Right cardiac atrium (tissue), 5 donors: ENCODE measurements at regions not wholly inside any gene's neighbourhood (a gene's known extent, or its start where the extent isn't known, plus 50 kb on each side); places are given as distances from the start of the nearest gene placed in this dataset.
"Not testable (repeated sequence)": the region's sequence is repeated elsewhere in the genome, so short reads cannot be mapped to it uniquely, and the experiment has no call there.

Experiments
- ATAC-seq, 2 donors: fragments of 200-7000 bp; cut with Tn5 transposase; one replicate each; pipeline versions ENCODE4 v1.8.0 to v1.9.1; 2020; ENCODE audit warnings: moderate library complexity in 2 of 2, mild to moderate bottlenecking in 1 of 2
- DNase-seq, 3 donors: peaks; one replicate each; pipeline ENCODE4 v3.0.0-alpha.2; 2020
- H3K27ac ChIP-seq: one replicate; pipeline ENCODE4 v1.5.1; 2013; ENCODE audit warnings: mild to moderate bottlenecking, low read length, control low read depth, moderate library complexity
- H3K27me3 ChIP-seq: one replicate; pipeline ENCODE4 v1.6.1; 2013; ENCODE audit not compliant: control insufficient read depth, insufficient read depth
- H3K4me1 ChIP-seq: one replicate; pipeline ENCODE4 v1.6.1; 2013; ENCODE audit warnings: low read length; ENCODE audit not compliant: control insufficient read depth, insufficient read depth
- H3K4me3 ChIP-seq: one replicate; pipeline ENCODE4 v1.5.1; 2013; ENCODE audit warnings: low read length, control low read depth
- H3K9me3 ChIP-seq: one replicate; pipeline ENCODE4 v1.6.1; 2013; ENCODE audit warnings: low read length; ENCODE audit not compliant: control insufficient read depth
- WGBS: extraction: QIAGEN DNeasy Blood & Tissue Kit; methylation state at CpG from one replicate; pipeline ENCODE4 v1.1.7; 2013; 5-methylcytosine and 5-hydroxymethylcytosine counted together
- intact Hi-C, 4 donors: fragments of 100-400 bp; cut with DNase I; formaldehyde crosslinking; loops; one replicate each; pipeline versions ENCODE4 v1.11.0 to v1.14.0; 2022 to 2023
- donor health status: healthy with polysubstance abuse.
- donor health status: DM: no; HTN: yes; CAD: no.
- donor health status: DM: no; HTN: no; CAD: no.
- donor health status: DM: no; HTN: yes; CAD: no; lungs with severe emphysema.
- donor health status: DM: yes; HTN: yes; CAD: no.

- peak in 1 of 2 donors; percentile 43 for ATAC-seq
Measured at GRCh38 chr7:49597805-49598204, 175.6 kb upstream of the VWC2 start.

DNA sequence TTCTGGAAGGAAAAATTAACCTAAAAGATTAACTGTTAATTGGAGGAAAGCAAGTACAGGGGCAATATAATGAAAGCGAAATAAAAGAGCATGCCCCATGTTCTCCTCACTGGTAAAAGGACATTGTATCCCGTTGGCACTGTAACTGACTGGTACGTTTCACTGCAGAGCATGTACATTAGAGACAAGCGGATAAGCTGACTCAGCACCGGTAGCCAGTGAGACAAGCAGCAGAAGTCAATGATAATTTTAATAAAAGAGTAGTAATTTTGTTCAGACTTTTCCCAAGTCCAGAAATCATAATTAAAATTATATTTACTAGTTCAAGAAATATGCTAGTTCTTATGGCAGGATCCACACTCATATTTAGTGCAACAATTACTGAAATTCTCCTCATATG lies 161.5 kb upstream of the VWC2 start:
- no peaks in the 10 kb centered on the region for H3K27me3 ChIP-seq
- intact Hi-C loops, result no loop called here
- no peak overlapping the region for H3K4me3 ChIP-seq

More at GRCh38 chr7:49597805-49598204, 175.6 kb upstream of the VWC2 start:
- no peak overlapping the region for H3K4me3 ChIP-seq
- H3K27ac ChIP-seq, result no peak overlapping the region
- WGBS, result 44% methylated on average over 3 of the region's 3 CpGs
- no peaks in the 10 kb centered on the region for H3K27me3 ChIP-seq
- intact Hi-C loops, result no loop called here
- DNase-seq, result no peak
- H3K9me3 ChIP-seq, result no peaks in the 10 kb centered on the region
- no peaks in the 10 kb centered on the region for H3K4me1 ChIP-seq

DNA sequence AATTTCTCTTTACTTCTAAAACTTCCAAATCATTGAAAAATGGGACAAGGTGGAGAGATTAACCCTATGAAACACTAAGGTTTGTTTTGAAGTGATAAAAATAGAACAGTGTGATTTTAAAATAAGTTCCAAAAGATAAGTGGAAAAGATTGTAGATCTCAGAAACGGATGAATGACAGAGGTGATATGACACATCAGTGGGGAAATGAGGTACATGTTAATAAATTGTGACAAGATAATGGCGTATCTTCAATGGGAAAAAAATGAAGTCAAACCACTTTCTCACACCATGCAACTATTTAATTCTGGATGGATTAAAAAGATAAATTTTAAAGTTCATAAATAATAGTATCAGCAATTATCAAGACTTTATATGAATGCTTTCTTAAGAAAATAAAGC lies 159.7 kb upstream of the VWC2 start:
- Histone ChIP-seq H3K4me3 (no peak overlapping the region), H3K4me1 (no peaks in the 10 kb centered on the region), H3K27ac (no peak overlapping the region), H3K27me3 (no peaks in the 10 kb centered on the region), H3K9me3 (no peaks in the 10 kb centered on the region)
- ATAC-seq (no peak), DNase-seq (no peak)
- 68% methylated on average over 2 of the region's 2 CpGs for WGBS
- intact Hi-C loops, result no loop called here

More for the DNA sequence above, 161.5 kb upstream of the VWC2 start:
- Histone ChIP-seq H3K4me1 (no peaks in the 10 kb centered on the region), H3K27ac (no peak overlapping the region), H3K9me3 (no peaks in the 10 kb centered on the region)
- DNase-seq (no peak), ATAC-seq (no peak)
- WGBS, result 81% methylated on average over 5 of the region's 5 CpGs

GRCh38 chr7:49614974-49615373 lies 158.5 kb upstream of the VWC2 start:
- not testable (repeated sequence) for ATAC-seq

DNA sequence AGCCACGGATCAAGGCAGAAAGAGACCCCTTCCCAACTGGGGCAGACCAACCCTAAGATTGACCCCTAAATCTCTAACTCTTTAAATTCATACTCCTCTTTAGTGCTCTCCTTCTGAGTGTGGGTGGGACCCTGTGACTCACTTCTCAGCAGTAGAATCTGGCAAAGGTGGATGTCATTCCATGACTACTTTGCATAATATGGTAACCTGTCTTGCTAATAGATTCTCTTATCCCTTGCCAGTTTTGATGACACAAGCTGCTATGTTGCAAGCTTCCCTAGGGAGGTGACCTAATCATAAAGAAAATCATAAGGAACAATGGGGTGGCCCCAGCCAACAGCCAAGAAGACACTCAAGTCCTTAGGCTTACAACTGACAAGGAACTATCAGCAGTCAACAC lies 155.4 kb upstream of the VWC2 start:
- WGBS, result 79% methylated on average over 1 of the region's 1 CpG
- no peak for ATAC-seq
- Histone ChIP-seq H3K27ac (no peak overlapping the region), H3K9me3 (no peaks in the 10 kb centered on the region), H3K4me3 (no peak overlapping the region), H3K27me3 (no peaks in the 10 kb centered on the region), H3K4me1 (no peaks in the 10 kb centered on the region)
- no peak for DNase-seq
- intact Hi-C loops, result no loop called here

More at GRCh38 chr7:49614974-49615373, 158.5 kb upstream of the VWC2 start:
- H3K9me3 ChIP-seq, H3K27ac ChIP-seq, intact Hi-C loops, H3K27me3 ChIP-seq, DNase-seq, H3K4me1 ChIP-seq, H3K4me3 ChIP-seq: not testable (repeated sequence)
- WGBS, result 87% methylated on average over 6 of the region's 6 CpGs

DNA sequence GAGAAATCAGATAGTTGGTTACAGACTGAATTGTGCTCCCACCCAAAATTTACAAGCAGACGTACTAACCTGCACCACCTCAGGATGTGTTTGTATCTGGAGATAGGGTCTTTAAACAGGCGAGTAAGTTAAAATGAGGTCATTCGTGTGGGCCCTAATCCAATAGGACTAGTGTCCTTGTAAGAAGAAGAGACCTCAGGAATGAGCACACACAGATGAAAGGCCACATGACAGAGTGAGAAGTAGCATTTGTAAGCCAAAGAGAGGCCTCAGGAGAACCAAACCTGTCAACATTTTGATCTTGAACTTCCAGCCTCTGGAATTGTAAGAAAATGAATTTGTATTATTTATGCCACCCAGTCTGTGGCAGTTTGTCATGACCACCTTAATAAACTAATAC lies 149.5 kb upstream of the VWC2 start:
- H3K4me1 ChIP-seq, result peaks cover 3% of the 10 kb centered on the region
- WGBS, result 38% methylated on average over 3 of the region's 3 CpGs
- no peaks in the 10 kb centered on the region for H3K9me3 ChIP-seq
- H3K4me3 ChIP-seq, result no peak overlapping the region
- H3K27me3 ChIP-seq, result no peaks in the 10 kb centered on the region
- ATAC-seq (peak in 1 of 2 donors; percentile 55), DNase-seq (no peak)
- intact Hi-C loops, result no loop called here
- peak overlapping the region; percentile 23 for H3K27ac ChIP-seq

- H3K27me3 ChIP-seq, result no peaks in the 10 kb centered on the region
- DNase-seq (no peak), ATAC-seq (no peak)
- no peaks in the 10 kb centered on the region for H3K9me3 ChIP-seq
- no peak overlapping the region for H3K27ac ChIP-seq
- intact Hi-C loops, result no loop called here
- H3K4me1 ChIP-seq, result peaks cover 3% of the 10 kb centered on the region
- no peak overlapping the region for H3K4me3 ChIP-seq
Measured at GRCh38 chr7:49624611-49625010, 148.8 kb upstream of the VWC2 start.

DNA sequence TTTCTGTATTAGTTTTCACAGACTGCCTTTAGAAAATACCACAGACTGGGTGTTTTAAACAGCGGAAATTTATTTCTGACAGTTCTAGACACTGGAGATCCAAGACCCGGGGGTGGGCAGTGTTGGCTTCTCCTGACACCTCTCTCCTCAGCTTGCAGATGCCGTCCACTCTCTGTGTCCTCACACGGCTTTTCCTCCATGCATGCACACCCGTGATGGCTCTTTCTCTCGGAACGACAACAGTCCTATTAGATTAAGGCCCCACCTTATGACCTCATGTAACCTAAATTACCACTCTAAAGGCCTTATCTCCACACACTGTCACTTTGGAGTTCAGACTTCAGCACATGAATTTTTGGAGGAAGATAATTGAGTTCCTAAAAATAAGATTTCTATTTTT lies 142.9 kb upstream of the VWC2 start:
- Histone ChIP-seq H3K4me1 (peaks cover 5% of the 10 kb centered on the region), H3K27me3 (no peaks in the 10 kb centered on the region), H3K9me3 (no peaks in the 10 kb centered on the region), H3K4me3 (no peak overlapping the region), H3K27ac (no peak overlapping the region)
- DNase-seq (peak; percentile 24 to 61 (median 61)), ATAC-seq (peak; percentile 92)
- intact Hi-C loops, result loop anchor here in 2 of 4 donors (10.0 kb wide), 1 partner anchor 144 kb away; the partner anchor contains the start of gene VWC2 (in 2 of the 2)
- WGBS, result 55% methylated on average over 7 of the region's 7 CpGs

GRCh38 chr7:49631071-49631815 lies 142.2 kb upstream of the VWC2 start:
- H3K4me3 ChIP-seq, result no peak overlapping the region
- DNase-seq (peak in 2 of 3 donors; percentile 26 to 43), ATAC-seq (peak; percentile 37 to 38)
- H3K27me3 ChIP-seq, result no peaks in the 10 kb centered on the region
- intact Hi-C loops, result loop anchor here in 2 of 4 donors (10.0 kb wide), 1 partner anchor 144 kb away; the partner anchor contains the start of gene VWC2 (in 2 of the 2)
- no peaks in the 10 kb centered on the region for H3K9me3 ChIP-seq
- peak overlapping the region; percentile 81 for H3K27ac ChIP-seq
- H3K4me1 ChIP-seq, result peaks cover 2% of the 10 kb centered on the region

DNA sequence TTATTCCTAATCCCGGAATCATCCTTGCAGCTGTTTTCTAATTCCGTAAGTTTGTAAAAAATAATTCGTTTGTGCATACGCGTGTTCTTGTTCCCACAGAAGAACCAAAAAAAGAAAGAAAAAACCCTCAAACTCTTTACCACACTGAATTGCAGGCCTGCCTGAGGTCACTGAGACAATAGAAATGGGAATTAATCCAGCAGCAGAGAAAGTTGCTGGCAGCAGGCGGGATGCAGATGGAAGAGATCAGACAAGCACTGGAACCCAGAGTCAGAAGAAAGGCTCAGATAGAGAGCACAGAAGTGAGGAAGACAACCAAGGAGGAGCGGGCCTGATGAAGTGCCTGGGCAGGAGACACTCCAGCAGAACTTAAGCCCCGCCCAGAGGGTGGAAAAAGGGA lies 141.5 kb upstream of the VWC2 start:
- H3K4me1 ChIP-seq, result peaks cover 2% of the 10 kb centered on the region
- H3K27me3 ChIP-seq, result no peaks in the 10 kb centered on the region
- whole genome bisulfite sequencing, result 68% methylated on average over 8 of the region's 8 CpGs
- H3K4me3 ChIP-seq, result no peak overlapping the region
- peak overlapping the region; percentile 81 for H3K27ac ChIP-seq
- no peaks in the 10 kb centered on the region for H3K9me3 ChIP-seq
- DNase-seq (no peak), ATAC-seq (no peak)
- intact Hi-C loops, result loop anchor here in 2 of 4 donors (10.0 kb wide), 1 partner anchor 143 kb away; the partner anchor contains the start of gene VWC2 (in 2 of the 2)

DNA sequence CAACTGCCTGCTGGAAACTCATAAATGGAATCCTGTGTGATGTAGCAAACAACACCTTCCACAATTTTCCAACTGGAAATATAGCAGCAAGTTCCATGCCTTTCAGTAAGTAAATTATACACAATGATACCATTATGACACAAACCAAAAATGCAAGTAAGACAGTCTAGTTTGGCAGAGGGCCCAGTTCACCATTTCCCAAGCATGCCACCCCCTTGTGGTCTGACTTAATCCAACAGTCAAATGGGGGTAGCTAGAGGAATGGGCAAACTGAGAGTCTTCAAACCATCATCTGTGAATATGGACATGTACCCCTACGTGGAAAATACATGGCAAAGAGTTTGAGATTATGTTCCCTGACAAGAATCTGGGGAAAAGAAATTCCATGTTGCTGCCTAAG lies 137.6 kb upstream of the VWC2 start:
- 79% methylated on average over 1 of the region's 1 CpG for WGBS
- H3K9me3 ChIP-seq, result no peaks in the 10 kb centered on the region
- no peak for DNase-seq
- no peak overlapping the region for H3K4me3 ChIP-seq
- ATAC-seq, result no peak
- intact Hi-C loops, result loop anchor here in 2 of 4 donors (10.0 kb wide), 1 partner anchor 139 kb away; the partner anchor contains the start of gene VWC2 (in 2 of the 2)
- peaks cover 2% of the 10 kb centered on the region for H3K4me1 ChIP-seq
- no peak overlapping the region for H3K27ac ChIP-seq
- H3K27me3 ChIP-seq, result no peaks in the 10 kb centered on the region
